ENCODE measurements at regions not wholly inside any gene's neighbourhood (a gene's known extent, or its start where the extent isn't known, plus 50 kb on each side); places are given as distances from the start of the nearest gene placed in this dataset.

GRCh38 chr1:79323239-79324025 is 316.9 kb upstream of the ADGRL4 start:
- Histone ChIP-seq H3K27ac (no peak overlapping the region), H3K9me3 (no peaks in the 10 kb centered on the region), H3K36me3 (no peaks in the 10 kb centered on the region), H3K27me3 (replicated peaks; ENCODE audit: insufficient read depth) (no peaks in the 10 kb centered on the region), H3K4me3 (no peak overlapping the region), H3K4me1 (ENCODE audit: control insufficient read depth in 1 of 2, low read depth in 2 of 2) (peaks cover 3 to 4% of the 10 kb centered on the region in 2 donors)
- peak; percentile 43 for ATAC-seq (ENCODE audit: insufficient number of reproducible peaks, low FRiP score, low read depth)
- no peak for TF ChIP-seq CTCF (IDR thresholded peaks at IDR 0.05)
- DNase-seq (ENCODE audit: low spot score) = no peak

GRCh38 chr1:79322511-79323027 is 316.0 kb upstream of the ADGRL4 start:
- peaks cover 3 to 4% of the 10 kb centered on the region in 2 donors for H3K4me1 ChIP-seq (ENCODE audit: control insufficient read depth in 1 of 2, low read depth in 2 of 2)
- ATAC-seq (ENCODE audit: insufficient number of reproducible peaks, low FRiP score, low read depth) (no peak), DNase-seq (ENCODE audit: low spot score) (no peak)
- no peaks in the 10 kb centered on the region for H3K9me3 ChIP-seq
- no peaks in the 10 kb centered on the region for H3K36me3 ChIP-seq
- TF ChIP-seq CTCF (IDR thresholded peaks at IDR 0.05) = no peak
- H3K27ac ChIP-seq = no peak overlapping the region
- H3K27me3 ChIP-seq (replicated peaks; ENCODE audit: insufficient read depth) = no peaks in the 10 kb centered on the region
- H3K4me3 ChIP-seq = no peak overlapping the region

GRCh38 chr1:79312438-79312837 is 305.9 kb upstream of the ADGRL4 start:
- H3K4me1 ChIP-seq (ENCODE audit: control insufficient read depth in 1 of 2, low read depth in 2 of 2) = peaks cover 0 to 8% of the 10 kb centered on the region in 2 donors
- no peak for ATAC-seq (ENCODE audit: insufficient number of reproducible peaks, low FRiP score, low read depth)
- H3K27ac ChIP-seq = no peak overlapping the region
- H3K36me3 ChIP-seq = no peaks in the 10 kb centered on the region
- H3K4me3 ChIP-seq = no peak overlapping the region
- DNase-seq (ENCODE audit: low spot score) = no peak
- H3K9me3 ChIP-seq = no peaks in the 10 kb centered on the region
- no peak for TF ChIP-seq CTCF (IDR thresholded peaks at IDR 0.05)
- H3K27me3 ChIP-seq (replicated peaks; ENCODE audit: insufficient read depth) = no peaks in the 10 kb centered on the region

- Histone ChIP-seq H3K27me3 (replicated peaks; ENCODE audit: insufficient read depth) (no peaks in the 10 kb centered on the region), H3K9me3 (no peaks in the 10 kb centered on the region), H3K36me3 (no peaks in the 10 kb centered on the region), H3K4me1 (ENCODE audit: control insufficient read depth in 1 of 2, low read depth in 2 of 2) (peaks cover 0 to 8% of the 10 kb centered on the region in 2 donors), H3K4me3 (no peak overlapping the region), H3K27ac (no peak overlapping the region)
- DNase-seq (ENCODE audit: low spot score) (no peak), ATAC-seq (ENCODE audit: insufficient number of reproducible peaks, low FRiP score, low read depth) (no peak)
- no peak for TF ChIP-seq CTCF (IDR thresholded peaks at IDR 0.05)
Measured at GRCh38 chr1:79310609-79311008, 304.1 kb upstream of the ADGRL4 start.

- no peaks in the 10 kb centered on the region for H3K4me1 ChIP-seq (ENCODE audit: control insufficient read depth in 1 of 2, low read depth in 2 of 2)
- no peaks in the 10 kb centered on the region for H3K36me3 ChIP-seq
- no peak overlapping the region for H3K27ac ChIP-seq
- no peaks in the 10 kb centered on the region for H3K9me3 ChIP-seq
- H3K27me3 ChIP-seq (replicated peaks; ENCODE audit: insufficient read depth) = no peaks in the 10 kb centered on the region
- no peak for TF ChIP-seq CTCF (IDR thresholded peaks at IDR 0.05)
- DNase-seq (ENCODE audit: low spot score) = no peak
- ATAC-seq (ENCODE audit: insufficient number of reproducible peaks, low FRiP score, low read depth) = no peak
- no peak overlapping the region for H3K4me3 ChIP-seq
Measured at GRCh38 chr1:79304131-79304530, 297.6 kb upstream of the ADGRL4 start.
